HT1080 (cell line): ENCODE measurements at regions not wholly inside any gene's neighbourhood (a gene's known extent, or its start where the extent isn't known, plus 50 kb on each side); places are given as distances from the start of the nearest gene placed in this dataset.
"Not testable (repeated sequence)": the region's sequence is repeated elsewhere in the genome, so short reads cannot be mapped to it uniquely, and the experiment has no call there.

Source experiments
- DNase-seq: peaks from one replicate; pipeline ENCODE4 v3.0.0-alpha.2; 2015; ENCODE audit warnings: low read depth

DNA sequence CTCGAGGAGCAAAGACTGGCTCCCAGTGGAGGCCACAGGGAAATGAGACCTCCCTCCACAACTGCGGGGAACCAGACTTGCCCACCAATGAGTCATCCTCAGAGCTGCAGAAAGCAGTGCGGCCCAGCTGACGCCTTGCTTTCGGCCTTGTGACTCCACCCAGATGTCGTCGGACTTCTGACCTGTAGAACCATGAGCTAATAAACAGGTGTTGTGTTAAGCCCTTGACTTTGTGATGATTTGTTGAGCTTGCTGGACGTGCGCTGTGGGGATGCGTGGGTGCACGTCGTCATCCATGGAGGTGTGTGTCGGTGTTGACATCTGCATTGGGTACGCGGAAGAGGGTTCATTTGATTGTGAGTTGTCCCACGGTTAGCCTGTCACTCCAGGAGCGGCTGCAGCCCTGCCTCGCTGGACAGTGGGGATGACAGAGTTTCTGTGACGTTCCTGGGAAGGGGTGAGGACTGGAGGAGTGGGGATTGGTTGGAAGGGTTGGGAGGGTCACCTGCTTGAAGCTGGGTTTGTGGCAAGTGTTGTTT, 154.1 kb downstream of the SH3BP4 start:
- peak; percentile 5 for DNase-seq

DNA sequence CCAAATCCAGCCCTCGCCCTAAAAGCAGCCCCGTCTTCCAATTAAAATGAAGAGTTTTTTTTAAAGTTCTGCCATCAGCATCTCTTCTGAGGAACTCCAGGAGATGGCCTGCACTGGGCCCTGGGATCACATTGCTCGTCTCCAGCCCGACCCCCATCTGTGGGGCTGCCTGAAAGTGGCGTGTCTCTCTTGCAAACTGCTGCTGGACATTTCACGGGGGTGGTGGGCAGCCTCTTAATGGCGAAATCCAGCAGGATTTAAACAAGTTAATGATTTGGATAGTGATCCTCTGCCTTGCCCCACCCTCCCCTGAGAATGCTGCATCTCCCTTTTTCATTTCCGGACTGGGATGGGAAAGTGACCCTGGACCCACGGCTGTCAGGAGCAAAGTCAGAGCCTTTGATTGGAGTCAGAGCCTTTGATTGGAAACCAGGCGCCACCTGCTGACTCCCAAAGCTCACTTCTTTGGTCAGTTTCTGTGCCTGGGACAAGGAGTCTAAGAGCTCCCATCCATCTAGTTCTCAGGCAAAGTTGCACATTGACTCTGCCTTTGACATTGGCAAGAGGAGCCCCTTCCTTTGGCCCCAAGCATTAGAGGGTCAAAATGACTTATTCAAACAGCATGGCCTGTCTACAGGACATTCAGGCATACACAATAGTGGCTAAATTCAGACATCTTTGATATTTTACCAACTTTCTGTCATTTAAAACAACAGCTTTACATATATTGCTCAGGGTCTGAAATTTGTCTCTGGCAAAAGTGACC, 155.2 kb downstream of the SH3BP4 start:
- DNase-seq = peak; percentile 66

DNA sequence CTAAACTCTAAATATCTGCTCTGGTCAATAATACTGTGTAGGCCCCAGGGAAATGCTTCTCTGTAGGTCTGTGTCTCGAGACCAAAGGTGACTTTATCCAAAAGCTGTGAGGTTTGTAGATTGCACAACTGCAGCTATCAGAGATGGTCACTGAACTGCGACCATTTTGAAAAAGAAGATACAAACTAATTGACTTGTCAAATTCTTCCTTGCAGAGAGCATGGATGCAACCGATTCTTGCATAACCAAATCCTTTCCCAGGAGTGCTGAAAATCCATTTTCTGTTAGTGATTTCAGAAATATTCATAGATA, 155.8 kb downstream of the SH3BP4 start:
- DNase-seq = no peak

DNA sequence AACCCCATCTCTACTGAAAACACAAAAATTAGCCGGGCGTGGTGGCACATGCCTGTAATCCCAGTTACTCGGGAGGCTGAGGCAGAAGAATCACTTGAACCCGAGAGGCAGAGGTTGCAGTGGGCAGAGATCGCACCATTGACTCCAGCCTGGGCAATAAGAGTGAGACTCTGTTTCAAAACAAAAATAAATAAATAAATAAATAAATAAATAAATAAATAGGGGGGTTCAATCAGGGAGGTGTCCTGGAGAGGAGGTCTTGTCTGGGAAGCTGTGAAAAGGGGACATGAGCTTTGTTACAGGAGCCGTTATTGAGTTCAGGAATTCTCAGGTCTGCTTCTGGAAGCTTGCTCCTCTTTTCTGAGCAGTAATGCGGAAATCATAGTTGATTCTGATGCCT, 157.7 kb downstream of the SH3BP4 start:
- not testable (repeated sequence) for DNase-seq

DNA sequence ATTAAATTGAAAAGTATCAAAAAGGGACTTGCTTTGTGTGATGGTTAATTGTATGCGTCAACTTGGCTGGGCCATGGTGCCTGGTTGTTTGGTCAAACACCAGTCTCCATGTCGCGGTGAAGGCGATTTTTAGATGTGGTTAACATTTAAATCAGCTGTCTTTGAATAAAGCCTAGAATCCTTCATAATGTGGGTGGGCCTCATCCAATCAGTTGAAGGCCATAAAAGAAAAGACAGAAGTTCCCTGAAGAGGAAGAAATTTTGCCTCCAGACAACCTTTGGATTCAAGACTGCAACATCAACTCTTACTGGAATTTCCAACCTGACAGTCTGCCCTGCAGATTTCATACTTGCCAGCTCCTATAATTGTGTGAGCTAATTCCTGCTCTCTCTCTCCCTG, 160.5 kb downstream of the SH3BP4 start:
- DNase-seq = no peak

DNA sequence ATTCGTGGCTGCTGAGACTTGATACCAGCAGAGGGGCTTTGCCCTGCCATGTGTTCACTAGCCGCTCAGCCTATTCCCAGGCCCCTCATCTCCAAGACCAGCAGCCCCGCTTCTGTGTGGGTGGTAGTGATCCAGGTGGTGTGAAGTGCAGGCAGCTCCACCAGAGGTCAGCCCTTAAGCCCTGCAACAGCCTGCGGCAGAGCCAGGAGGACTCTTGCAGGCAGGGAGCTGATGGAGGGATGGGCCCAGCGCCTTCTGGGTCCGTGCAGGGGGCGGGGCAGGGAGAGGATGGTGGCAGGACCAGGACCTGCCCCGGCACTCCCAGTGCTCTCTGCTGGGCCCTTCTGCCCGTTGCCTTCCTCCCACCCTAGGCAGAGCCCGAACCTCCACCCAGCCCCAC, 162.0 kb downstream of the SH3BP4 start:
- no peak for DNase-seq

DNA sequence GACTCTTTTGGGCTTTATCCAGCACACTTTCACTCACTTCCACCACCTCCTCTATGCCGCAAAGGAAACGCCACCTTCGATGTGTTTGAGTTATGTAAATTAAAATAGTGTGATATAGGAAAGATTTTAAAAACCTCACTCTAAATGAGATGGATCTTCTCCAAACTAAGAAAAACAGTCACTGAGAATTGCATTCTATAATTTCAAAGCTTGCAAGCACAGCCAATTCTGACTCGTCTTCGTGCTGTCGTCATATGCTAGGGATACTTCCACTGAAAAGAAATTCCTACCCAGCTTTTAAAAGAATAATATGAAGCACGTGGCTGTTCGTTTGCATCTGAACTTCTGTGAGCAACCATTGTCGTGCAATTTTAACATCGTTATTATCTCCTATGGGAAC, 162.5 kb downstream of the SH3BP4 start:
- no peak for DNase-seq

DNA sequence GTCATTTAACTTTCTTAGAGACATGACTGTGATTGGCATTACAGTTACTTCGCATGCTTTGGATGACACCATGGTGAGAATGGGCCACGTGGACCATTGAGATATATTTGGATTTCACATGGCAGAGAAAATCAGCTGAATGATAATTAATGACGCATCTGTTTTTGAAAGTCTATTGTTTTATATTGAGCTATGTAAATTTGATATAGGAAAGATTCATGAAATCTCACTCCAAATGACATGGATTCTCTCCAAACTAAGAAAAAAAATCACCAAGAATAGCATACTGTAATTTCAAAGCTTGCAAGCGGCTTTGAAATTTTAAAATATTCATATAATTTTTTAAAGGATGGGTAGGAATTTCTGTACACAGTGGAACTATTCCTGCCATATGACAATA, 163.7 kb downstream of the SH3BP4 start:
- DNase-seq = no peak

DNA sequence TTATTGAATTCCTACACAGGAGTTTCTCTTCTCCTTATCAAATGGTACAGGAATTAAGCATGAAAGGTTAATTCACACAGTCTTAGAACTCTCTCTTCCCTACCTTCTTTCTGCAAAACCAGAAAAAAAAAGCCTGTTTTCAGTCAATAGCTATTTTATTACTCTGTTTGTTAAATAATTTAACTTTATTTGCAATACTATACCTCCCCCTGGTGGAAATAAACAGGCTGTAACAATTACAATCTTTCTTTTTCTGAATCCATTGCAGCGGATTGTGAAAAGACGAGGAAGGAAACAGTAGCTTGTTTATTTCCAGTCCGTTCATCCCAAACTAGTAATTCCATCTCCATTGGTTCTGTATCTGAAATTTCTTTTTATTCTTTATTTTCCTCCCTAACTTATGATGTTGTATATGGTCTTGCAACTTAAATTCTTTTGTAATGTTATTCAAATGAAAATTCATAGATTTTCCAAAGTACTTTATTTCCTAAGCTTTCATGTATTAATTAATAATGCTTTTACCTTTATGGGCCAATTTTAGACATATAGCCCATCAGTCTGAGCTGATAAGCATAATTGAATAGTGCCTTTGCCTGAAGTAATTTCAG, 165.2 kb downstream of the SH3BP4 start:
- peak; percentile 42 for DNase-seq

DNA sequence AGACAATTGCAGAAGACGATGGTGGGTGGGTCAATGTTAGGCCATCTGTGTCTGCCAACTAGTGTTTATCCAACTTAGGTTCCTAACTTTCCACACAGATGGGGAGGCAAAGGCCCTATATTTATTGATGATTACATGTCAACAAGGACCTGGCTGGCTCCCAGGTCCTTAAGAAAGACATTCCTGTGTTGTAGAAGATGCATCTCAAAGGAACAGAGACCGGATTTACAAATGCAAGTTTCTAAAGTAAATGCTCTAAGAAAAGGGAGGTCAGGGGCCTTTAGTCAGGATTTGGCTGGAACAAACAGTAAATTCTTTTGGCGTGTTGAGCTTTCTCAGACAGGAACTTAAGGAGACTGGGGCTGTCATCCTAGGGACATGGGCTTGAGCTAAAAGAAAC, 175.0 kb downstream of the SH3BP4 start:
- DNase-seq = no peak

DNA sequence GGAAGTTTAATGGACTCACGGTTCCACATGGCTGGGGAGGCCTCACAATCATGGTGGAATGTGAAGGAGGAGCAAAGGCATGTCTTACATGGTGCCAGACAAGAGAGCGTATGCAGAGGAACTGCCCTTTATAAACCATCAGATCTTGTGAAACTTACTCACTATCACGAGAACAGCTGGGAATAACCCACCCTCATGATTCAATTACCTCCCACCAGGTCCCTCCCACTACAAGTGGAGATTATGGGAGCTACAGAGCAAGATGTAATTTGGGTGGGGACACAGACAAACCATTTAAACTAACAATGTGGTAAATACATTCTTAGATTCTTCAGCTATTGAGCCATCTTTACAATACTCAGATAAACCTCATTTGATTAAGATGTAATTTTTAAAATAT, 176.1 kb downstream of the SH3BP4 start:
- no peak for DNase-seq

DNA sequence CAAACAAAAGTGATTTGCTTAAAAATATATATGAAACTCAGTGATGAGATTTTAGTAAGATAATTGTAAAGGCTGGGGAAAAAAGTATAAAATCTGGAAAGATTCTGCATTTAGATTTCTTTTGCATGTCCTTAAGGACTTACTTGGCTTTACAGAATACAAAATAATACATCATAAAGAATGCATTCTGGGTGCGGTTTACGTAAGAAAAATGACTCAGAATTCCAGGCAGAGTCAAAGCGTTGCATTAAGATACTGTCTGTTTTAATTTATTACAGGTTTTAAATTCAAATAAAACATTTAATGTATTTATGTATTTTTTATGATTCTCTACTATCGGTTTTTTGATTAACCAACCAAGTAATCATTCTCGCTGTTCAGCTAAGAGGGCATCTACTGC, 178.0 kb downstream of the SH3BP4 start:
- DNase-seq = no peak

DNA sequence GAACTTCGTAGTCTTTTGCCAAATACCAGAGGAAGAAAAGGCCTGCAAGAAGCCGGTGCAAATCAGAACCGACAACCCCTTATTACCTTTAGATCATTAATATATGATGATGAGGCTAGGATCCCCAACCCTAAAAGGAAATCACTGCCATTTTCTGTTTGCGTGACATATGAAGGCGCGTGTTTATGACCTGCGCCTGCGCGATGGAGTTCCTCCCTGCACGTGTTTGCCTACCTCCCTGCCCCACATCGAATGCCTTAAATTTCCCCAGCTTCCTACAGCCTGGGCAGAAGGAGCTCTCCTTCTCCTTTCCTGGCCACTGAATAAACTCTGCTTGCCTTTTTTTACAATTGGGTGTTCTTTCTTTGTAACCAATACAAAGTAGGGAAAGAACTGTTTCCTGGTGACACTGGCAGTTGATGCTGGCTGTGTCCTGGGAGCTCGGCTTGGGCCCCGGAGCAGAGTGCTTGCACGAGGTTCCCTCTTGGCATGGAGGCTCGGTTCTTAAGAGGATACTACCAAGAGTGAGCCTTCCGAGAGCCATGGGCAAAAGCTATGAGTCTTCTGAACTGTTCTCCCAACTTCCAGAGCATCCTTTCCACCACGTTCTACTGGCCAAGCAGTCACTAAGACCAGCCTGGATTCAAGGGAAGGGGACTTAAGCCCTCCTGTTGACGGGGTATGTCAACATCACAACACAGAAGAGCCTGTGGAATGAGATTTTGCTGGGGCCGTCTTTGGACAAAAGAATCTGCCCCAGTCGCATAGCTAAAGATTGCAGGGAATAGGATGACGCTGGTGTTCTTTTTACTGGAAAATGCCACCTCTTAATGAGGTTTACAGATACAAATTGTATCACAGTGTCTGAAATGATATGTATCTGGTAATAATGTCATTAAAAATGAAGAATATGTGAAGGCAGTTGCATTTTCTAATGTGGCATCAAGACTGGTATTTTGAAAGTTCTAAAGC, 179.8 kb downstream of the SH3BP4 start:
- DNase-seq = no peak

DNA sequence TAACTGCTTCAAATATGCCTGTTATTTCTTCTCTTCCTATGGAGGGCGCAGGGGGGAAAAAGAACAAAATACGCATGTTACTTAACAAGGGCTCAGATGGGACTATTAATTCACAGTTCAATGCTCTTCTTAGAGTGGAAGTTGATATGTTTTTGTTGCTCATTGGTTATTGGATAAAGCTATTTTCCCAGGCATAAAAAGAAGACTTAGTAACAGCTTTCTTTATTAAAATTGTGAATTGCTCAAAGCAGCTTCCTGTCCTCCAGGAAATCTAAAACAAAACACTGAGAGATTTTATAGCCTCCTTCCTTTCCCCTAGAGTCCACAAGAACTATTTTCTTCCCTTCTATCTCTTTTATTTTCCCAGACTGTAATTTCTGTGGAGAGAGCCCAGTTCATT, 180.8 kb downstream of the SH3BP4 start:
- no peak for DNase-seq

DNA sequence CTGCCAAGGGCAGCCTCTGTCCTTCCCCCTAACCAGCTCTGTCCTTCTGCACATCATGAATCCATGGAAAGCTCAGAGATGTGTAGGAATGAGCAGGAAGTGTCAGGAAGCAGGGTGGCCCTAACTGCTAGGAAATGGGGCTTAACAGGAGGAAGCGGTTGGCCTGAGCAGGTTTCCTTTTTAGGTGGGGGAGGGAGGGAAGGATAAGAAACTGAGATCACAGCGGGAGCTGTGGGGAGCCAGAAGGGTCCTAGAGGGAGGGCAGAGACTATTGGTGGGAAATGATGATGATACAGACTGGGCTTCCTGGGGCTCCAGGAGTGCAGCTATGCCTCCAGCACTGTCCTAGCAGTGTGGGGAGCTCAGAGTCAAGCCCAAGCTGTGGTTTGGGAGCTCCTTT, 182.0 kb downstream of the SH3BP4 start:
- DNase-seq = no peak

DNA sequence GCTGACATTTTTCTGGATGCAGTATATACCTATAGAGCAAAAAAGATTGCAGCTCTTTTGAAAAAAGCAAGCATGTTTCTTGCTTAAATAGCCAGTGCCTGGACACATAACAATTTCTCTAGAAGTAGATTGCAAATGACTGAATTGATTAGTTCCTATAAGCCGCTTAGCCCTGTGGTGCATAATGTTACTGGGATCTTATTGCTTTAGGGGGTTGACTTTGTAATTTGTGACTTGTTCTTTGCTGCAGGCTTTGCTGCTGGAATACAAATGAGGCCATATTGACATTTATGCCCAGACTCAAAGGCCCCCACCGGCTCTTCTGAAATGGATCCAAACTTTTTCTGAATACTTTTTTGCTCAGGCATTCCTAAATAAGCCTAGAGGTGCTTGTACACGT, 182.6 kb downstream of the SH3BP4 start:
- no peak for DNase-seq

DNA sequence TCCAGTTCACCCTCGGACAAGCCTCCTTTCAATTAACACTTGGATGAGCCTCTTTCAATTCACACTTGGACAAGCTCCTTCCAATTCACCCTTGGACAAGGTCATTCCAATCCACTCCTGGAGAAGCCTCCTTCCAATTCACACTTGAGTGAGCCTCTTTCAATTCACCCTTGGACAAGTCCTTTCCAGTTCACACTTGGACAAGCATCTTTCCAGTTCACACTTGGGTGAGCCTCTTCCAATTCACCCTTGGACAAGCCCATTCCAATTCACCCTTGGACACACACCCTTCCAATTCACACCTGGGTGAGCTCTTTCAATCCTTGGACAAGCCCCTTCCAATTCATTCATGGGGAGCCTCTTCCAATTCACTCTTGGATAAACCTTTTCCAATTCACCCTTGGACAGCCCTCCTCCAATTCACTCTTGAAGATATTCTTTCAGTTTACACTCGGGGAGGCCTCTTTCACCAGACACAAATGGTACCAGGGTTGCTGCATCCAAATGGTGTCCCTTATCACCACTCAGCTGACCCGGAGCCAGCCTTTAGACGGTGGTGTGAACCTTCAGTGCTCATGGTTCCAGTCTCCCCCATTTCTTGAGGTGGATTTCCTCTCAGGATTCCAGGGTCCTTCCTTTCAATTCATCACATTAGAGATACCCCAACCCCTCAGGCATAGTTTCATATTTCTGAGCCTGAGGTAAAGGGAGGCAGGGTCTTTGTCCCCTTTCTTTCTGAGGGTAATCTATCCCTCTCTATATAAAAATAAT, 183.6 kb downstream of the SH3BP4 start:
- no peak for DNase-seq

DNA sequence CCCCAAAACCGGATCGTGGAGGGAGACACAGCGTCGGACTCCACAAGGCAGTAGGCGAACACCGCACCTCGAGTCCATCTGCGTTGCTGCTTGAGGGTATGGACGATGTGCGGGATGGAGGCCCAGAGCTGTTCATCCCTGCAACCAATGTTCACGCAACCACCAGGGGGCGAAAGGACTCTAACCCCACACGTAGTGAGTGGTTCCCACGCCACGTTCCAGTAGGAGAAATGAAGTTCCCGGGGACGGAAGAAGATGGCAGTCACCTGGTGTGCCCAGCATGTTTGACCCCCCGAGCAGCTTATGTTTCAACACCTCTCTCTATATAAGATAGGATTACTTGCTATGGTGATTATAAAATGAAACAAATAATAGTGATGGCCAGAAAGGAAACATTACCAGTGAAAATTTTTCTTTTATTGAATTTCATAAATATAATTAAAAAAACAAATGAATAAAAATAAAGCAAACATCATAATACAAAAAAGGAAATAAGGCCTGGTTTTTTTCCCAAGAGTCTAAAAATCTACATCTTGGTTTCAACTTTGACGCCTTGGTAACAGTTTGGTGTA, 184.3 kb downstream of the SH3BP4 start:
- DNase-seq = peak; percentile 66

DNA sequence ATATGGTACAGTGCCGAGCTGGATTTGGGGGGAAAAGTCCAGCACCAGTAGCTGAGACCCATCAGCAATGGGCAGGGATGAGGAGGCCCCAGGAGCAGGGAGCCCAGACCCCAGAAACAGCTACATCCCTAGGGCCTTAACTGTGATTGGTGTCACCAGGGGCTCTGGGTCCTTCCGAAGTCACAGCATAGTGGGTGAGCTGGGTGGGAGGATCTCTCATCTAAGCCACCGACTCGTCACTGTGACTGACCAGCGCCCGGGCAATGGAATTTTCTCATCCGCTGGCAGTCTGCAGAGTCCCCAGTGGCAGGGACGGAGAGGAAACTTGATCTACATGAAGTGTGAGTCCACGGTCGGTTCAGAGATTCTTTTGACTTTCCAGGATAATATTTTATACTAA, 186.5 kb downstream of the SH3BP4 start:
- DNase-seq = no peak

DNA sequence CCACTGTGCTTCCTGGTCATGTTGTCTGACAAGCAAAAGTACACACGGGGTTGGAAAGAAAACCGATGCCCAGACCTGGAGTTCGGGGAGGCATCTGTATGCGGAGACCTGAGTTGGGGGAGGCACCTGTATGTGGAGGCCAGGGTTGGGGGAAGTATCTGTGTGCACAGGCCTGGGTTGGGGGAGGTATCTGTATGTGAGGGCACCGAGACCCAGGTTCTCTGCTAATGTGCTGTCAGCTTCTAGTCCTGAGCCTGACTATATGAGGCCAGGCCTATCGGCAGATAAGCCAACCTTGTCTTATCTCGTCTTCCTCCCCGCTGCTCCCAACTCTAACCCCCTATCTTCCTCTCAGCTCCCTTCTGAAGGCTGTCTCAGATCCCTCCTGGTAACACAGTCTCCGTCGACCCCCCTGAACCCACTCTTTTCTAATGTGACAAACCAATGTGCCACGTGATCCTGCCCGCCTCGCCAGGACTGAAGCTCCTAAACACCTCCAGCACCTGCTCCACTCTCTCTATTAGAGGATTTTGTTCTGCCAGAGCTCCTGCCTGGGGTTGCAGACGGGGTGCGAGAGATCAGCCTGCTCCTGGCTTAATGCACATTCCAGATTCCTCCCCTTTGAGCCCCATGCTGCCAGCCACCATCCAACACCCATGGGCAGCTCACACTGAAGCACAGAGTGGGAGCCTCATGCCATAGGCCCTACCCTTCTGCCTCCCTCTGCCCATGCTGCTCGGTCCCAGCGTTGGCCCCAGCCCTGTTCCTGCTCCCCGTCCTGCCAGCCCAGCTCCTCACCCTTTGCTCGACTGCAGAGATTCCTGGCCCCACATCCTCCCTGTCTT, 188.4 kb downstream of the SH3BP4 start:
- no peak for DNase-seq
